Neural progenitor cell (in vitro differentiated cells): ENCODE measurements at regions not wholly inside any gene's neighbourhood (a gene's known extent, or its start where the extent isn't known, plus 50 kb on each side); places are given as distances from the start of the nearest gene placed in this dataset.

Experiments used
- DNase-seq: peaks from one replicate; pipeline ENCODE4 v3.0.0-alpha.2; 2016; ENCODE audit warnings: low spot score
- H2AFZ ChIP-seq: fragments of 200-600 bp; sonication (generic); replicated peaks from 2 replicates; pipeline ENCODE4 v1.6.1; 2016; ENCODE audit warnings: antibody characterized with exemption
- H3F3A ChIP-seq: fragments of 200-600 bp; sonication (generic); 2 replicates; pipeline ENCODE4 v1.6.1; 2016; ENCODE audit warnings: antibody characterized with exemption, low read depth
- H3K27ac ChIP-seq: fragments of 200-600 bp; sonication (generic); 2 replicates; pipeline ENCODE4 v1.5.1; 2016; ENCODE audit warnings: mild to moderate bottlenecking
- H3K27me3 ChIP-seq: fragments of 200-600 bp; sonication (generic); 2 replicates; pipeline ENCODE4 v1.6.1; 2016; ENCODE audit warnings: mild to moderate bottlenecking, moderate library complexity
- H3K36me3 ChIP-seq: fragments of 200-600 bp; sonication (generic); 2 replicates; pipeline ENCODE4 v1.5.1; 2016
- H3K4me1 ChIP-seq: fragments of 200-600 bp; sonication (generic); 2 replicates; pipeline ENCODE4 v1.6.1; 2016; ENCODE audit warnings: mixed run types
- H3K4me2 ChIP-seq: fragments of 200-600 bp; sonication (generic); 2 replicates; pipeline ENCODE4 v1.6.1; 2016
- H3K4me3 ChIP-seq: fragments of 200-600 bp; sonication (generic); 2 replicates; pipeline ENCODE4 v1.5.1; 2016
- H3K79me2 ChIP-seq: fragments of 200-600 bp; sonication (generic); 2 replicates; pipeline ENCODE4 v1.6.1; 2016; ENCODE audit warnings: low read depth
- H3K9ac ChIP-seq: fragments of 200-600 bp; sonication (generic); 2 replicates; pipeline ENCODE4 v1.6.1; 2016
- H3K9me3 ChIP-seq: fragments of 200-600 bp; sonication (generic); 2 replicates; pipeline ENCODE4 v1.5.1; 2016; ENCODE audit warnings: low read depth
- H4K20me1 ChIP-seq: fragments of 200-600 bp; sonication (generic); 2 replicates; pipeline ENCODE4 v1.6.1; 2016; ENCODE audit warnings: low read depth
- H3K27ac Mint-ChIP-seq: 3 replicates; pipeline ENCODE4 v1.8.0; 2021; ENCODE audit warnings: mixed read lengths
- H3K27me3 Mint-ChIP-seq: 2 replicates; pipeline ENCODE4 v1.8.0; 2022; ENCODE audit warnings: low read depth, mild to moderate bottlenecking, inconsistent platforms, moderate library complexity, mixed read lengths; ENCODE audit not compliant: insufficient read depth
- H3K36me3 Mint-ChIP-seq: 3 replicates; pipeline ENCODE4 v1.8.0; 2021; ENCODE audit warnings: mixed read lengths
- H3K4me1 Mint-ChIP-seq: 3 replicates; pipeline ENCODE4 v1.8.0; 2021; ENCODE audit warnings: mixed read lengths
- H3K4me3 Mint-ChIP-seq: 3 replicates; pipeline ENCODE4 v1.8.0; 2021; ENCODE audit warnings: mild to moderate bottlenecking, moderate library complexity, mixed read lengths
- H3K9me3 Mint-ChIP-seq: 3 replicates; pipeline ENCODE4 v1.8.0; 2020; ENCODE audit warnings: mixed read lengths
- CTCF ChIP-seq: fragments of 200-600 bp; sonication (generic); IDR thresholded peaks from 2 replicates; pipeline ENCODE4 v1.5.1; 2017; ENCODE audit warnings: antibody characterized with exemption, mild to moderate bottlenecking
- EZH2 ChIP-seq: fragments of 200-600 bp; sonication (generic); IDR thresholded peaks from 2 replicates; pipeline ENCODE4 v1.6.1; 2017; ENCODE audit warnings: antibody characterized with exemption, mild to moderate bottlenecking, moderate library complexity
- EZH2phosphoT487 ChIP-seq: fragments of 200-600 bp; sonication (generic); IDR thresholded peaks from 2 replicates; pipeline ENCODE4 v1.6.1; 2017; ENCODE audit warnings: antibody characterized with exemption

DNA sequence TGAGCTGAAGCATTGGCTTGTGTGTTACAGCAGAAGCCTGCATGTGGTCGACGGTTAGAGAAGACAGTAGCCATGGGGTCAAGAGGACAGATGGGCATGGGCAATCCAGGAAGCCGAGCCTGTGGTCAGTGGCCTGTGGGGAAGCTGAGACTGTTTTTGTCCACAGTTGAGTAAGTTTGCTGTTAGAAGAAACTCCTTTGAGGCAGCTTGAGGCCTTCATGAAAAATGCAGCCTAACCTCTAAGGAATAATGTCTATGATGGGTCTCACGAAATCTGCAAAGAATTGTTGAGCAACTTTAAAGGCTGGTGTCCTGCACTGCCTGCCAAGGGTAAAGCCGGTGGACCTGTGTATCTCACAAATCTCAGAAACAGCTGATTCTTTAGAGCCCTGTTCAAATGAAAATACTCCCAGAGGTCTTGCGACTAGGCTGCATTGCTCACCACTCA lies 322.4 kb downstream of the SETD4 start:
- Histone ChIP-seq H3F3A (no peaks in the 10 kb centered on the region), H3K4me3 (no peak overlapping the region), H4K20me1 (no peaks in the 10 kb centered on the region), H3K4me1 (no peaks in the 10 kb centered on the region), H3K4me2 (no peak overlapping the region), H3K27me3 (no peaks in the 10 kb centered on the region), H3K9me3 (no peaks in the 10 kb centered on the region), H3K27ac (no peak overlapping the region), H2AFZ (peak overlapping the region; percentile 8), H3K79me2 (no peaks in the 10 kb centered on the region), H3K9ac (no peak overlapping the region), H3K36me3 (no peaks in the 10 kb centered on the region)
- TF ChIP-seq EZH2: no peak
- TF ChIP-seq CTCF: no peak
- TF ChIP-seq EZH2phosphoT487: no peak
- Mint-ChIP-seq H3K4me1 (peaks cover 16% of the 10 kb centered on the region), H3K4me3 (no peak overlapping the region), H3K27ac (no peak overlapping the region), H3K27me3 (peaks cover 2% of the 10 kb centered on the region), H3K9me3 (peaks cover 11% of the 10 kb centered on the region), H3K36me3 (no peaks in the 10 kb centered on the region)
- no peak for DNase-seq

- H3K27me3 Mint-ChIP-seq: peaks cover 2% of the 10 kb centered on the region
- H3K9ac ChIP-seq: no peak overlapping the region
Measured at GRCh38 chr21:35737449-35737848, 322.9 kb downstream of the SETD4 start.

GRCh38 chr21:35732788-35733187 lies 327.5 kb downstream of the SETD4 start:
- H3K27me3 Mint-ChIP-seq: peaks cover 2% of the 10 kb centered on the region
- Histone ChIP-seq H3K27me3 (no peaks in the 10 kb centered on the region), H4K20me1 (no peaks in the 10 kb centered on the region), H3K79me2 (no peaks in the 10 kb centered on the region), H3K9ac (no peak overlapping the region), H3K4me1 (no peaks in the 10 kb centered on the region), H3K4me2 (no peak overlapping the region), H2AFZ (no peak overlapping the region), H3K4me3 (no peak overlapping the region), H3K9me3 (no peaks in the 10 kb centered on the region), H3K27ac (no peak overlapping the region), H3F3A (no peaks in the 10 kb centered on the region), H3K36me3 (no peaks in the 10 kb centered on the region)
- H3K36me3 Mint-ChIP-seq: no peaks in the 10 kb centered on the region
- H3K9me3 Mint-ChIP-seq: peaks cover 2% of the 10 kb centered on the region
- H3K27ac Mint-ChIP-seq: no peak overlapping the region
- no peak for DNase-seq
- TF ChIP-seq EZH2phosphoT487 (no peak), EZH2 (no peak), CTCF (no peak)
- H3K4me3 Mint-ChIP-seq: no peak overlapping the region
- H3K4me1 Mint-ChIP-seq: peaks cover 3% of the 10 kb centered on the region

More at GRCh38 chr21:35737449-35737848, 322.9 kb downstream of the SETD4 start:
- H4K20me1 ChIP-seq: no peaks in the 10 kb centered on the region
- no peak overlapping the region for H3K4me2 ChIP-seq
- Mint-ChIP-seq H3K27ac (no peak overlapping the region), H3K4me3 (no peak overlapping the region), H3K36me3 (no peaks in the 10 kb centered on the region), H3K4me1 (peaks cover 16% of the 10 kb centered on the region), H3K9me3 (peaks cover 11% of the 10 kb centered on the region)
- H3K79me2 ChIP-seq: no peaks in the 10 kb centered on the region
- H3K4me1 ChIP-seq: no peaks in the 10 kb centered on the region
- no peaks in the 10 kb centered on the region for H3K36me3 ChIP-seq
- H3K4me3 ChIP-seq: no peak overlapping the region
- no peak overlapping the region for H3K27ac ChIP-seq
- TF ChIP-seq CTCF (no peak), EZH2 (no peak), EZH2phosphoT487 (no peak)
- H2AFZ ChIP-seq: no peak overlapping the region
- no peaks in the 10 kb centered on the region for H3K27me3 ChIP-seq
- no peak for DNase-seq
- H3F3A ChIP-seq: no peaks in the 10 kb centered on the region
- H3K9me3 ChIP-seq: no peaks in the 10 kb centered on the region
